Progenitor cell of endocrine pancreas (in vitro differentiated cells): ENCODE measurements at regions not wholly inside any gene's neighbourhood (a gene's known extent, or its start where the extent isn't known, plus 50 kb on each side); places are given as distances from the start of the nearest gene placed in this dataset.

Source experiments
- DNase-seq: peaks from one replicate; pipeline ENCODE4 v3.0.0; 2021; ENCODE audit warnings: low spot score; ENCODE audit not compliant: unreplicated experiment
- H3K27ac Mint-ChIP-seq: 2 replicates; pipeline ENCODE4 v1.8.0; 2021; ENCODE audit warnings: mild to moderate bottlenecking, moderate library complexity, mixed read lengths
- H3K27me3 Mint-ChIP-seq: 2 replicates; pipeline ENCODE4 v1.8.0; 2021; ENCODE audit warnings: mixed read lengths
- H3K36me3 Mint-ChIP-seq: 2 replicates; pipeline ENCODE4 v1.8.0; 2022; ENCODE audit warnings: mixed read lengths; ENCODE audit not compliant: insufficient read depth
- H3K4me1 Mint-ChIP-seq: 2 replicates; pipeline ENCODE4 v1.8.0; 2021; ENCODE audit warnings: low read depth, mixed read lengths
- H3K4me3 Mint-ChIP-seq: 2 replicates; pipeline ENCODE4 v1.8.0; 2021; ENCODE audit warnings: low read depth, mild to moderate bottlenecking, moderate library complexity, mixed read lengths
- H3K9me3 Mint-ChIP-seq: 2 replicates; pipeline ENCODE4 v1.8.0; 2021; ENCODE audit warnings: low read depth, mixed read lengths
- TF ChIP-seq, protein P1 (sequence below): fragments of 200-600 bp; sonication (generic); IDR thresholded peaks from one replicate; pipeline ENCODE4 v1.5.0; 2021; ENCODE audit warnings: antibody characterized with exemption, mild to moderate bottlenecking; ENCODE audit not compliant: unreplicated experiment

GRCh38 chr17:71935341-71935740 lies 185.5 kb upstream of the SOX9 start:
- no peak overlapping the region for H3K27ac Mint-ChIP-seq
- H3K36me3 Mint-ChIP-seq = no peaks in the 10 kb centered on the region

DNA sequence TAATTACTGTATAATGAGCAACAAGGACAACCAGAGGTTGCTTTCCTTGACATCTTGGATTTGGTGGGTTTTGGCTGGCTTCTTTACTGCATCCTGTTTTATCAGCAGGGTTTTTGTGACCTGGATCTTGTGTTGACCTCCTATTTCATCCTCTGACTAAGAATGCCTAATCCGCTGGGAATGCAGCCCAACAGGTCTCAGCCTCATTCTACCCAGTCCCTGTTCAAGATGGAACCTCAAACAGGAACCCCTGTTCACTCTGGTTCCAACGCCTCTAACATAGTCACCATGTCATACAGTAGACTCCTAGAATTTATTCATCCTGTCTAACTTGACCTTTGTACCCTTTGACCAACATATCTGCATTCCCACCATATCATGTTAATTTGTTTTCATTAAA lies 183.8 kb upstream of the SOX9 start:
- Mint-ChIP-seq H3K36me3 (no peaks in the 10 kb centered on the region), H3K27ac (no peak overlapping the region), H3K27me3 (no peaks in the 10 kb centered on the region), H3K9me3 (no peaks in the 10 kb centered on the region), H3K4me3 (no peak overlapping the region), H3K4me1 (no peaks in the 10 kb centered on the region)
- DNase-seq = no peak
- TF ChIP-seq, protein P1, sequence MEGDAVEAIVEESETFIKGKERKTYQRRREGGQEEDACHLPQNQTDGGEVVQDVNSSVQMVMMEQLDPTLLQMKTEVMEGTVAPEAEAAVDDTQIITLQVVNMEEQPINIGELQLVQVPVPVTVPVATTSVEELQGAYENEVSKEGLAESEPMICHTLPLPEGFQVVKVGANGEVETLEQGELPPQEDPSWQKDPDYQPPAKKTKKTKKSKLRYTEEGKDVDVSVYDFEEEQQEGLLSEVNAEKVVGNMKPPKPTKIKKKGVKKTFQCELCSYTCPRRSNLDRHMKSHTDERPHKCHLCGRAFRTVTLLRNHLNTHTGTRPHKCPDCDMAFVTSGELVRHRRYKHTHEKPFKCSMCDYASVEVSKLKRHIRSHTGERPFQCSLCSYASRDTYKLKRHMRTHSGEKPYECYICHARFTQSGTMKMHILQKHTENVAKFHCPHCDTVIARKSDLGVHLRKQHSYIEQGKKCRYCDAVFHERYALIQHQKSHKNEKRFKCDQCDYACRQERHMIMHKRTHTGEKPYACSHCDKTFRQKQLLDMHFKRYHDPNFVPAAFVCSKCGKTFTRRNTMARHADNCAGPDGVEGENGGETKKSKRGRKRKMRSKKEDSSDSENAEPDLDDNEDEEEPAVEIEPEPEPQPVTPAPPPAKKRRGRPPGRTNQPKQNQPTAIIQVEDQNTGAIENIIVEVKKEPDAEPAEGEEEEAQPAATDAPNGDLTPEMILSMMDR = no peak

More at GRCh38 chr17:71935341-71935740, 185.5 kb upstream of the SOX9 start:
- no peaks in the 10 kb centered on the region for H3K9me3 Mint-ChIP-seq
- TF ChIP-seq, protein P1 = no peak
- H3K4me3 Mint-ChIP-seq = no peak overlapping the region
- no peak for DNase-seq
- H3K4me1 Mint-ChIP-seq = no peaks in the 10 kb centered on the region
- no peaks in the 10 kb centered on the region for H3K27me3 Mint-ChIP-seq

- H3K27me3 Mint-ChIP-seq = no peaks in the 10 kb centered on the region
- TF ChIP-seq, protein P1 = no peak
- H3K36me3 Mint-ChIP-seq = no peaks in the 10 kb centered on the region
- H3K4me1 Mint-ChIP-seq = no peaks in the 10 kb centered on the region
- H3K9me3 Mint-ChIP-seq = no peaks in the 10 kb centered on the region
- H3K4me3 Mint-ChIP-seq = no peak overlapping the region
- H3K27ac Mint-ChIP-seq = no peak overlapping the region
- no peak for DNase-seq
Observed at GRCh38 chr17:71937914-71938313, 182.9 kb upstream of the SOX9 start.

DNA sequence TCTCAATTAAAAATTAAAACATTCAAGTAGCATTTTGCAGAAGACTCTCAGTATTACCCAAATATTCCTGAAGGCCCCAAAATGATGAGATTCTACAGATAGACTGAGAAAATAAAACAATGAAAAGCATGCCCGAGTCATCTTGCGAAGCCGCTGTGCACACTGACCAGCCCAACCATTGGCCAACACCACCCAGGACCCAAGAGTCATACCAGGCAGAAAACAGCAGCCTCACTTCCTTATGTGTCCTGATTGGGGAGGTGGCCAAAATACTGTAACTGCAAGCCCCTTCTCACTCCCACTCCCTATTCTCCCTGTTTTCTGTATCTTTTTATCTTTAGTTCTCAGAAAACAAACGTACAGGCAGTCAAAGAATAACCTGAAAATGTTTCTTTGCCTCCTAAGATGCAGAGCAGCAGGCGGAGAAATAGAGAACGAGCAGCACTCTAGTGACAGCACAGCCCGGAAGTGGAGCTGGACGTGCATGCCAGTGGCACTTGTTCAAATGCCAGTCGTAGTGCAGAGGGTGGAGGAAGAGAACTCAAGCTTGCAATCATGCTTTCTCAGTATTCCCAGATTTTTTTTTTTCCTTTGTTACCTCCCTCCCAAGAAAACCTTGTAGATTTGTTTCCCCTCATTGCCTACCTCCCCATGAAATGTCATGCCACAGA lies 182.3 kb upstream of the SOX9 start:
- H3K27me3 Mint-ChIP-seq = no peaks in the 10 kb centered on the region
- no peaks in the 10 kb centered on the region for H3K4me1 Mint-ChIP-seq
- H3K9me3 Mint-ChIP-seq = peaks cover 1% of the 10 kb centered on the region
- TF ChIP-seq, protein P1 = no peak
- no peak for DNase-seq
- no peak overlapping the region for H3K4me3 Mint-ChIP-seq
- H3K36me3 Mint-ChIP-seq = no peaks in the 10 kb centered on the region
- no peak overlapping the region for H3K27ac Mint-ChIP-seq

DNA sequence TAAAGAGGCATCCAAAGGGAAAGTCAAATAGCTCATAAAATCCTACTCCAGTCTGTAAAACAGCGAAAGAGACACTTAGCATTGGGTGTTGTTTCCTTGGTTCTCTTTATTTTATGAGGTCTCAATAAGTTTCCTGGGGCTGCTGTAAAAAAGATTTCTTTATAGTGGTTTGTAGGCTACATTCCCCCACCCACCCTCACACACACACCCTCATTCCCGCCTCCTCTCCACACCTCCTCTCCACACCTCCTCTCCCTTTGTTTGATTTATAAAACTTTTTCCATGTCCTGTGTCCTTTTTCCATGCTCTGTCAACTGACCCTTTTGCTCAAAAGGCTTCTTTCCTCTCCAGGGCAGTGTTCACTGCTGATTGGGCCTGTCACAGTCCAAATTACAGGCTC lies 178.9 kb upstream of the SOX9 start:
- H3K36me3 Mint-ChIP-seq = no peaks in the 10 kb centered on the region
- H3K27ac Mint-ChIP-seq = no peak overlapping the region
- TF ChIP-seq, protein P1 = no peak
- no peak overlapping the region for H3K4me3 Mint-ChIP-seq
- no peaks in the 10 kb centered on the region for H3K27me3 Mint-ChIP-seq
- no peaks in the 10 kb centered on the region for H3K4me1 Mint-ChIP-seq
- peaks cover 15% of the 10 kb centered on the region for H3K9me3 Mint-ChIP-seq
- no peak for DNase-seq
